ENCODE measurements at regions not wholly inside any gene's neighbourhood (a gene's known extent, or its start where the extent isn't known, plus 50 kb on each side); places are given as distances from the start of the nearest gene placed in this dataset.

- TF ChIP-seq POLR2A (IDR thresholded peaks at IDR 0.05) (no peak), CTCF (IDR thresholded peaks at IDR 0.05) (no peak)
Observed at GRCh38 chr6:28743271-28743789, 180.5 kb downstream of the TRIM27 start.
